Keratinocyte (primary cell): ENCODE measurements at regions not wholly inside any gene's neighbourhood (a gene's known extent, or its start where the extent isn't known, plus 50 kb on each side); places are given as distances from the start of the nearest gene placed in this dataset.

ENCODE experiments used
- DNase-seq: peaks from one replicate; pipeline ENCODE4 v3.0.0-alpha.2; 2011; ENCODE audit warnings: low read depth, missing footprints, low spot score
- FAIRE-seq: peaks from 2 replicates; lab custom pipeline; 2011; peaks lifted over from hg19 to GRCh38; lab: Jason Lieb, UNC
- H2AFZ ChIP-seq: 2 replicates; pipeline ENCODE4 v1.6.0; 2012; ENCODE audit warnings: low read length, control low read depth, inconsistent platforms; ENCODE audit not compliant: control insufficient read depth
- H3K27ac ChIP-seq: 2 replicates; pipeline ENCODE4 v1.5.1; 2011; ENCODE audit warnings: low read length; ENCODE audit not compliant: control insufficient read depth, insufficient read depth
- H3K27me3 ChIP-seq: 3 replicates; pipeline ENCODE4 v1.6.0; 2011; ENCODE audit warnings: low read length; ENCODE audit not compliant: control insufficient read depth, insufficient read depth; ENCODE audit errors: extremely low read depth
- H3K36me3 ChIP-seq, 2 experiments: 2 replicates in 1 of 2; 3 replicates in 1 of 2; pipeline ENCODE4 v1.5.1; 2011; ENCODE audit warnings: low read length in 2 of 2, mild to moderate bottlenecking in 1 of 2; ENCODE audit not compliant: control insufficient read depth in 2 of 2, insufficient read depth in 2 of 2; ENCODE audit errors: extremely low read depth in 1 of 2
- H3K4me1 ChIP-seq: 3 replicates; pipeline ENCODE4 v1.5.1; 2011; ENCODE audit warnings: low read length; ENCODE audit not compliant: control insufficient read depth, insufficient read depth; ENCODE audit errors: extremely low read depth
- H3K4me2 ChIP-seq: 3 replicates; pipeline ENCODE4 v1.6.0; 2011; ENCODE audit warnings: low read depth, low read length; ENCODE audit not compliant: control insufficient read depth, insufficient read depth; ENCODE audit errors: extremely low read depth
- H3K4me3 ChIP-seq, 3 experiments: fragments of 200-600 bp in 1 of 3; sonication (generic) in 1 of 3; 2 replicates in 2 of 3; 3 replicates in 1 of 3; pipeline ENCODE4 v1.5.1; 2011 to 2016; ENCODE audit warnings: low read length in 3 of 3, mild to moderate bottlenecking in 3 of 3, control low read depth in 2 of 3, inconsistent platforms in 1 of 3, low read depth in 1 of 3, mixed read lengths in 1 of 3, mixed run types in 1 of 3, moderate library complexity in 1 of 3; ENCODE audit not compliant: control insufficient read depth in 2 of 3, insufficient read depth in 2 of 3; ENCODE audit errors: extremely low read depth in 1 of 3
- H3K79me2 ChIP-seq: 2 replicates; pipeline ENCODE4 v1.6.0; 2012; ENCODE audit warnings: low read length; ENCODE audit not compliant: control insufficient read depth, insufficient read depth
- H3K9ac ChIP-seq: 3 replicates; pipeline ENCODE4 v1.6.0; 2011; ENCODE audit warnings: low read length; ENCODE audit not compliant: control insufficient read depth, insufficient read depth; ENCODE audit errors: extremely low read depth
- H3K9me1 ChIP-seq: 3 replicates; pipeline ENCODE4 v1.6.0; 2011; ENCODE audit warnings: low read length; ENCODE audit not compliant: control insufficient read depth, insufficient read depth; ENCODE audit errors: extremely low read depth
- H3K9me3 ChIP-seq: 2 replicates; pipeline ENCODE4 v1.5.1; 2012; ENCODE audit warnings: low read depth, low read length; ENCODE audit not compliant: control insufficient read depth
- H4K20me1 ChIP-seq: 3 replicates; pipeline ENCODE4 v1.6.0; 2011; ENCODE audit warnings: low read length; ENCODE audit not compliant: control insufficient read depth, insufficient read depth; ENCODE audit errors: extremely low read depth
- EZH2 ChIP-seq: IDR thresholded peaks from one replicate; pipeline ENCODE4 v1.6.1; 2012; ENCODE audit warnings: inconsistent platforms, mild to moderate bottlenecking, low read length, moderate library complexity
- dilution Hi-C: fragments of 300-500 bp; cut with MboI; formaldehyde crosslinking; loops from one replicate; pipeline ENCODE4 v1.7.0; 2020; ENCODE audit warnings: low sequenced_read_pairs; ENCODE audit not compliant: extremely low pct_ligation_motif_present
- TF ChIP-seq, protein P1 (sequence below), 3 experiments: IDR thresholded peaks in 1 of 3; conservative IDR thresholded peaks in 1 of 3; optimal IDR thresholded peaks in 1 of 3; 2 replicates in 2 of 3; 3 replicates in 1 of 3; pipeline versions ENCODE3 to v1.5.1; 2011; ENCODE audit warnings: low read length in 3 of 3, mild to moderate bottlenecking in 3 of 3, moderate library complexity in 2 of 3, control low read depth in 1 of 3, inconsistent platforms in 1 of 3; ENCODE audit not compliant: insufficient read depth in 2 of 3; ENCODE audit errors: extremely low read depth in 1 of 3

DNA sequence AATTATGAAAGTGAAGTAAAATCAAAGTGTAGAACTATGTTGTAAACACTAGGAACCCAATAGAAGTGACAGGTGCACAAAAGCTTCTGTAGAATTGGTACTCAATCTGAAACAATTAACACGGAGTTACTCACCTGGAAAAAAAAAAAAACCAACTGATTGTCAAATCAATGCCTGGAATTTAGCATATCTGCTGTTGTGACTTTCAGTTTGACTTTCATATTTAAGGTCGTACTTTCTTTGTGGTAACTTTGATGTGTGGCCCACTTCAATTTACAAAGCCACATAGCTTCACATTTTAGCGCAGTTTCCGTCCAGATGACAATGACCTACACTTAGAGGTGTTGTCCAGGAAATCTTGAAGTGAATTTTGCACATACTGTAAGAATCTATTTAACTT, 1124.9 kb downstream of the STIM2 start:
- Histone ChIP-seq H3K4me1 (no peaks in the 10 kb centered on the region), H3K4me3 (no peak overlapping the region), H3K79me2 (no peaks in the 10 kb centered on the region), H3K9me1 (no peaks in the 10 kb centered on the region), H3K27ac (no peak overlapping the region), H2AFZ (no peak overlapping the region), H3K36me3 (no peaks in the 10 kb centered on the region), H3K27me3 (no peaks in the 10 kb centered on the region), H3K4me2 (no peak overlapping the region), H4K20me1 (no peaks in the 10 kb centered on the region), H3K9me3 (no peaks in the 10 kb centered on the region), H3K9ac (no peak overlapping the region)
- DNase-seq (no peak), FAIRE-seq (no peak)
- no peak for TF ChIP-seq EZH2
- TF ChIP-seq, protein P1, sequence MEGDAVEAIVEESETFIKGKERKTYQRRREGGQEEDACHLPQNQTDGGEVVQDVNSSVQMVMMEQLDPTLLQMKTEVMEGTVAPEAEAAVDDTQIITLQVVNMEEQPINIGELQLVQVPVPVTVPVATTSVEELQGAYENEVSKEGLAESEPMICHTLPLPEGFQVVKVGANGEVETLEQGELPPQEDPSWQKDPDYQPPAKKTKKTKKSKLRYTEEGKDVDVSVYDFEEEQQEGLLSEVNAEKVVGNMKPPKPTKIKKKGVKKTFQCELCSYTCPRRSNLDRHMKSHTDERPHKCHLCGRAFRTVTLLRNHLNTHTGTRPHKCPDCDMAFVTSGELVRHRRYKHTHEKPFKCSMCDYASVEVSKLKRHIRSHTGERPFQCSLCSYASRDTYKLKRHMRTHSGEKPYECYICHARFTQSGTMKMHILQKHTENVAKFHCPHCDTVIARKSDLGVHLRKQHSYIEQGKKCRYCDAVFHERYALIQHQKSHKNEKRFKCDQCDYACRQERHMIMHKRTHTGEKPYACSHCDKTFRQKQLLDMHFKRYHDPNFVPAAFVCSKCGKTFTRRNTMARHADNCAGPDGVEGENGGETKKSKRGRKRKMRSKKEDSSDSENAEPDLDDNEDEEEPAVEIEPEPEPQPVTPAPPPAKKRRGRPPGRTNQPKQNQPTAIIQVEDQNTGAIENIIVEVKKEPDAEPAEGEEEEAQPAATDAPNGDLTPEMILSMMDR (optimal IDR thresholded peaks at IDR 0.05 in 1 of 3, IDR thresholded peaks at IDR 0.05 in 1 of 3, conservative IDR thresholded peaks at IDR 0.05 in 1 of 3; ENCODE audit: extremely low read depth in 1 of 3, insufficient read depth in 2 of 3, low read length in 3 of 3), result no peak
- dilution Hi-C loops, result no loop called here

DNA sequence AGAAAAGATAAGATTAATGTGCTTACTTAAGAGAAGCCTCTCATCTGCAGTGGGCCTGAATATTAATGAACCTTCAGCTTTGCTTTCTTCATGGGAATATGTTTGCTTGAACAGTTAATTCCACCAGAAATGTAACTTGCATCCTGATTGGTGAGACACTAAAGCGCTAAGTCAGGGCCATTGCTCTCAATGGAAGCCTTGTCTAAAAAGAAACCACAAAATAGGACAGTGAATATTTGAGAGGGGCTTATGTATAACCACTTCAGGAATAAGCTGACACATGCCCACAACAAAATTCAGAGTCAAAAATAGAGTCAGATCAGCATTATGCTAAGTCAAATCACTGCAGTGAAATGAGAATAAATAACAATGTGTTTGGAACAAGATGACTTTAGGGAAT, 1125.8 kb downstream of the STIM2 start:
- dilution Hi-C loops, result no loop called here
- no peak for FAIRE-seq

More for the DNA sequence above, 1125.8 kb downstream of the STIM2 start:
- H3K9ac ChIP-seq, result no peak overlapping the region
- no peak for DNase-seq
- no peak overlapping the region for H3K27ac ChIP-seq
- no peaks in the 10 kb centered on the region for H3K9me1 ChIP-seq
- no peaks in the 10 kb centered on the region for H4K20me1 ChIP-seq
- no peaks in the 10 kb centered on the region for H3K9me3 ChIP-seq
- no peak overlapping the region for H2AFZ ChIP-seq
- no peaks in the 10 kb centered on the region for H3K36me3 ChIP-seq
- no peak overlapping the region for H3K4me3 ChIP-seq
- no peaks in the 10 kb centered on the region for H3K4me1 ChIP-seq
- no peaks in the 10 kb centered on the region for H3K27me3 ChIP-seq
- H3K79me2 ChIP-seq, result no peaks in the 10 kb centered on the region
- H3K4me2 ChIP-seq, result no peak overlapping the region
- TF ChIP-seq, protein P1 (optimal IDR thresholded peaks at IDR 0.05 in 1 of 3, IDR thresholded peaks at IDR 0.05 in 1 of 3, conservative IDR thresholded peaks at IDR 0.05 in 1 of 3; ENCODE audit: extremely low read depth in 1 of 3, insufficient read depth in 2 of 3, low read length in 3 of 3), result no peak
- TF ChIP-seq EZH2, result no peak
